ENCODE measurements at regions not wholly inside any gene's neighbourhood (a gene's known extent, or its start where the extent isn't known, plus 50 kb on each side); places are given as distances from the start of the nearest gene placed in this dataset.

- DNase-seq (ENCODE audit: low spot score), result no peak
- intact Hi-C loops (cut with DNase I), result no loop called here
These were observed 52.2 kb upstream of the IGF1R start for GRCh38 chr15:98596131-98596530.

- intact Hi-C loops (cut with DNase I), result no loop called here
- no peak for DNase-seq (ENCODE audit: low spot score)
These were observed 51.4 kb upstream of the IGF1R start for GRCh38 chr15:98596885-98597392.

GRCh38 chr15:98597666-98598065, 50.7 kb upstream of the IGF1R start:
- intact Hi-C loops (cut with DNase I), result no loop called here
- no peak for DNase-seq (ENCODE audit: low spot score)

All from cardiac septum (tissue), 1 donor.